ENCODE measurements at regions not wholly inside any gene's neighbourhood (a gene's known extent, or its start where the extent isn't known, plus 50 kb on each side); places are given as distances from the start of the nearest gene placed in this dataset.

- TF ChIP-seq CTCF (IDR thresholded peaks at IDR 0.05), result no peak
- no peak for TF ChIP-seq POLR2A (IDR thresholded peaks at IDR 0.05)
Observed at GRCh38 chr4:154683956-154684681, 59.7 kb upstream of the LRAT start.

All from adrenal gland (tissue), 5 donors.